ENCODE measurements at regions not wholly inside any gene's neighbourhood (a gene's known extent, or its start where the extent isn't known, plus 50 kb on each side); places are given as distances from the start of the nearest gene placed in this dataset.

GRCh38 chr7:25481891-25482290 is 253.6 kb upstream of the NPVF start:
- no peaks in the 10 kb centered on the region for H3K4me1 ChIP-seq
- no peak for DNase-seq (ENCODE audit: low spot score in 2 of 2)

DNA sequence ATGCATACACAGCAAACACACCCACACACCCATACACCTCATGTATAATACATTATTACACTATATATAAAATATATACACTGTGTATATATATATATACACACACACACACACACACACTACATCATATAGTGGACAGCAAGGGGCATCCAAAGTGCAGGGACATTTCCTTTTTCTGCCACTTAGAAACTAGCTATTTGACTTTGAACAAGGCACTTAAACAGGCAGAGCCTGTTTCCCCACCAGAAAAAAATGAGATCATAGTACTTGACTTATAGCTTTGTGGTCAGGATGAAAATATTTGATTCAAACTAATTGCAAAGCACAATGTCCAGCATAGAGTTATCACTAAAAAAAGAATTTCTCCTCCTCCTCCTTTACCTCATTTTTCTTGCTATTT is 254.3 kb upstream of the NPVF start:
- Histone ChIP-seq H3K4me1 (no peaks in the 10 kb centered on the region), H3K4me3 (no peak overlapping the region), H3K27me3 (no peaks in the 10 kb centered on the region), H3K9me3 (no peaks in the 10 kb centered on the region), H3K27ac (no peak overlapping the region), H3K36me3 (no peaks in the 10 kb centered on the region)
- no peak for DNase-seq (ENCODE audit: low spot score in 2 of 2)
- intact Hi-C loops (cut with DNase I; ENCODE audit: low total_unique reads), result no loop called here
- TF ChIP-seq POLR2A (IDR thresholded peaks at IDR 0.05) (no peak), POLR2AphosphoS5 (IDR thresholded peaks at IDR 0.05) (no peak)
- TF ChIP-seq, protein P1, sequence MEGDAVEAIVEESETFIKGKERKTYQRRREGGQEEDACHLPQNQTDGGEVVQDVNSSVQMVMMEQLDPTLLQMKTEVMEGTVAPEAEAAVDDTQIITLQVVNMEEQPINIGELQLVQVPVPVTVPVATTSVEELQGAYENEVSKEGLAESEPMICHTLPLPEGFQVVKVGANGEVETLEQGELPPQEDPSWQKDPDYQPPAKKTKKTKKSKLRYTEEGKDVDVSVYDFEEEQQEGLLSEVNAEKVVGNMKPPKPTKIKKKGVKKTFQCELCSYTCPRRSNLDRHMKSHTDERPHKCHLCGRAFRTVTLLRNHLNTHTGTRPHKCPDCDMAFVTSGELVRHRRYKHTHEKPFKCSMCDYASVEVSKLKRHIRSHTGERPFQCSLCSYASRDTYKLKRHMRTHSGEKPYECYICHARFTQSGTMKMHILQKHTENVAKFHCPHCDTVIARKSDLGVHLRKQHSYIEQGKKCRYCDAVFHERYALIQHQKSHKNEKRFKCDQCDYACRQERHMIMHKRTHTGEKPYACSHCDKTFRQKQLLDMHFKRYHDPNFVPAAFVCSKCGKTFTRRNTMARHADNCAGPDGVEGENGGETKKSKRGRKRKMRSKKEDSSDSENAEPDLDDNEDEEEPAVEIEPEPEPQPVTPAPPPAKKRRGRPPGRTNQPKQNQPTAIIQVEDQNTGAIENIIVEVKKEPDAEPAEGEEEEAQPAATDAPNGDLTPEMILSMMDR (IDR thresholded peaks at IDR 0.05), result no peak

More at GRCh38 chr7:25481891-25482290, 253.6 kb upstream of the NPVF start:
- no peak overlapping the region for H3K4me3 ChIP-seq
- no peaks in the 10 kb centered on the region for H3K9me3 ChIP-seq
- H3K27ac ChIP-seq, result no peak overlapping the region
- TF ChIP-seq, protein P1 (IDR thresholded peaks at IDR 0.05), result no peak
- TF ChIP-seq POLR2AphosphoS5 (IDR thresholded peaks at IDR 0.05) (no peak), POLR2A (IDR thresholded peaks at IDR 0.05) (no peak)
- no peaks in the 10 kb centered on the region for H3K36me3 ChIP-seq
- intact Hi-C loops (cut with DNase I; ENCODE audit: low total_unique reads), result no loop called here
- H3K27me3 ChIP-seq, result no peaks in the 10 kb centered on the region

GRCh38 chr7:25485026-25485425 is 256.7 kb upstream of the NPVF start:
- TF ChIP-seq POLR2A (IDR thresholded peaks at IDR 0.05) (no peak), POLR2AphosphoS5 (IDR thresholded peaks at IDR 0.05) (no peak)
- TF ChIP-seq, protein P1 (IDR thresholded peaks at IDR 0.05), result no peak
- Histone ChIP-seq H3K4me3 (no peak overlapping the region), H3K27ac (no peak overlapping the region), H3K27me3 (no peaks in the 10 kb centered on the region), H3K4me1 (no peaks in the 10 kb centered on the region), H3K9me3 (no peaks in the 10 kb centered on the region), H3K36me3 (no peaks in the 10 kb centered on the region)
- intact Hi-C loops (cut with DNase I; ENCODE audit: low total_unique reads), result no loop called here
- no peak for DNase-seq (ENCODE audit: low spot score in 2 of 2)

- TF ChIP-seq, protein P1 (IDR thresholded peaks at IDR 0.05), result no peak
- no peak for TF ChIP-seq POLR2A (IDR thresholded peaks at IDR 0.05)
- TF ChIP-seq POLR2AphosphoS5 (IDR thresholded peaks at IDR 0.05), result no peak
- no peak for DNase-seq (ENCODE audit: low spot score in 2 of 2)
- H3K9me3 ChIP-seq, result no peaks in the 10 kb centered on the region
- H3K27me3 ChIP-seq, result no peaks in the 10 kb centered on the region
- H3K36me3 ChIP-seq, result no peaks in the 10 kb centered on the region
- intact Hi-C loops (cut with DNase I; ENCODE audit: low total_unique reads), result no loop called here
- H3K4me3 ChIP-seq, result no peak overlapping the region
- H3K27ac ChIP-seq, result no peak overlapping the region
- H3K4me1 ChIP-seq, result no peaks in the 10 kb centered on the region
Observed at GRCh38 chr7:25486656-25487055, 258.4 kb upstream of the NPVF start.

GRCh38 chr7:25493805-25494366 is 265.6 kb upstream of the NPVF start:
- TF ChIP-seq POLR2A (IDR thresholded peaks at IDR 0.05), result no peak
- TF ChIP-seq, protein P1 (IDR thresholded peaks at IDR 0.05), result no peak
- no peak for TF ChIP-seq POLR2AphosphoS5 (IDR thresholded peaks at IDR 0.05)
- DNase-seq (ENCODE audit: low spot score in 2 of 2), result no peak
- no peak overlapping the region for H3K4me3 ChIP-seq
- H3K27me3 ChIP-seq, result no peaks in the 10 kb centered on the region
- intact Hi-C loops (cut with DNase I; ENCODE audit: low total_unique reads), result no loop called here
- H3K9me3 ChIP-seq, result no peaks in the 10 kb centered on the region
- no peaks in the 10 kb centered on the region for H3K36me3 ChIP-seq
- H3K4me1 ChIP-seq, result no peaks in the 10 kb centered on the region
- H3K27ac ChIP-seq, result peak overlapping the region in 1 of 2 donors; percentile 9

All from breast epithelium (tissue), 4 donors.